Natural killer cell treated with Interleukin-12 subunit alpha and Interleukin-12 subunit beta and Interleukin-15 and Interleukin-18, amount 100 ng/mL, for 72 hours (primary cell): ENCODE measurements at regions not wholly inside any gene's neighbourhood (a gene's known extent, or its start where the extent isn't known, plus 50 kb on each side); places are given as distances from the start of the nearest gene placed in this dataset.
"Not testable (repeated sequence)": the region's sequence is repeated elsewhere in the genome, so short reads cannot be mapped to it uniquely, and the experiment has no call there.

Experiments used
- ATAC-seq, 2 donors: fragments of 150-1000 bp; cut with Tn5 transposase in 1 of 2; sonication (Bioruptor Pico), chemical (Tn5 transposase) in 1 of 2; 2 replicates each; pipeline ENCODE4 v1.10.0; 2021
- DNase-seq: peaks from one replicate; pipeline ENCODE4 v3.0.0; 2022; ENCODE audit warnings: low spot score
- H3K27ac Mint-ChIP-seq, 2 donors: 1 replicate in 1 of 2; 2 replicates in 1 of 2; pipeline ENCODE4 v1.8.0; 2022; ENCODE audit warnings: mixed read lengths in 2 of 2, mild to moderate bottlenecking in 1 of 2, moderate library complexity in 1 of 2
- H3K27me3 Mint-ChIP-seq, 2 donors: 1 replicate in 1 of 2; 2 replicates in 1 of 2; pipeline ENCODE4 v1.8.0; 2022; ENCODE audit warnings: mixed read lengths in 2 of 2
- H3K36me3 Mint-ChIP-seq: one replicate; pipeline ENCODE4 v1.8.0; 2022; ENCODE audit warnings: mixed read lengths
- H3K4me1 Mint-ChIP-seq, 2 donors: 1 replicate in 1 of 2; 2 replicates in 1 of 2; pipeline ENCODE4 v1.8.0; 2022; ENCODE audit warnings: low read depth in 2 of 2, mixed read lengths in 2 of 2, mild to moderate bottlenecking in 1 of 2
- H3K4me3 Mint-ChIP-seq: one replicate; pipeline ENCODE4 v1.8.0; 2022; ENCODE audit warnings: mixed read lengths
- H3K9me3 Mint-ChIP-seq: 2 replicates; pipeline ENCODE4 v1.8.0; 2022; ENCODE audit warnings: mixed read lengths

DNA sequence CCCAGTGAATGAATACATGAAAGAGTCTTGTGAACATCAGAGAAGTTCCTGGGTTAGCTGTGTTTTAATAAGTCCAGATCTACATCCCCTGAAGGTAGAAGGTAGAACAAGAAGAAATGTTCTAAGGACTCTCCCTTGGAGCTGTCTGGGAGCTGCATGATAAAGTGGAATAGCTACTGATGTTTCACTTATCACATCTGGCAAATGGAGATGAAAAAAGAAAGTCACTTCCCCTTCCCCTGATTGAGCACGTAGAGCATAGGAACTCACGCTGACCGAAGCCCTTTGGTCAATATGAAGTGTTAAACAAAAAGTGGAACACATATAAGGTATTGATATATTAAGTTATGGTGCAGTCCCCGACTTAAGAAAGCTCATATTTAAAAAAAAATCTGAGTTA, 53.2 kb upstream of the PARP1 start:
- Mint-ChIP-seq H3K36me3 (no peaks in the 10 kb centered on the region), H3K27me3 (peaks cover 2 to 9% of the 10 kb centered on the region in 2 donors), H3K4me3 (no peak overlapping the region), H3K9me3 (no peaks in the 10 kb centered on the region), H3K27ac (no peak overlapping the region), H3K4me1 (peaks cover 8 to 12% of the 10 kb centered on the region in 2 donors)
- ATAC-seq (no peak), DNase-seq (no peak)

DNA sequence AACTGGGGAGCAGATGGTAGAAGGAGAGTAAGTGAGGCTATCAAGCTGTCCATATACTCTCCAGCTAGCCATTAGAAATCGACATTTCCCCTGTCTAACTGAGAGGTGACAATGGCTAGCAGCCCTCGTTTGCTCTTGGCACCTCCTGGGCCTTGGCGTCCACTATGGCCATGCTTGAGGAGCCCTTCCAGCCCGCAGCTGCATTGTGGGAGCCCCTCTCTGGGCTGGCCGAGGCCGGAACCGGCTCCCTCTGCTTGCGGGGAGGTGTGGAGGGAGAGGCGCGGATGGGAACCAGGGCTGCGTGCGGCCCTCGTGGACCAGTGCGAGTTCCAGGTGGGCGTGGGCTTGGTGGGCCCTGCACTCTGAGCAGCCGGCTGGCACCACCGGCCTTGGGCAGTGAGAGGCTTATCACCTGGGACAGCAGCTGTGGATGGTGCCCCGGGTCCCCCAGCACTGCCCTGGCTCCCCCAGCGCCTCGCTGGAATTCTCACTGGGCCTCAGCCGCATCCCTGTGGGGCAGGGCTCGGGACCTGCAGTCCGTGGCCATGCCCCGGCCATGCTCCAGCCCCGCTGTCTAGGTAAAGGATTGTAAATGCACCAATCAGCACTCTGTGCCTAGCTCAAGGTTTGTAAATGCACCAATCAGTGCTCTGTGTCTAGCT, 56.2 kb upstream of the PARP1 start:
- Mint-ChIP-seq H3K9me3 (peaks cover 4% of the 10 kb centered on the region), H3K36me3 (no peaks in the 10 kb centered on the region), H3K4me1 (no peaks in the 10 kb centered on the region), H3K4me3 (no peak overlapping the region), H3K27ac (no peak overlapping the region), H3K27me3 (peaks cover 10 to 28% of the 10 kb centered on the region in 2 donors)
- ATAC-seq (no peak), DNase-seq (no peak)

- H3K4me1 Mint-ChIP-seq, H3K36me3 Mint-ChIP-seq, H3K4me3 Mint-ChIP-seq, DNase-seq, H3K9me3 Mint-ChIP-seq, H3K27ac Mint-ChIP-seq, ATAC-seq: not testable (repeated sequence)
- peaks cover 13 to 28% of the 10 kb centered on the region in 2 donors for H3K27me3 Mint-ChIP-seq
Measured at GRCh38 chr1:226464587-226464971, 56.7 kb upstream of the PARP1 start.

- Mint-ChIP-seq H3K27me3 (peaks cover 16 to 28% of the 10 kb centered on the region in 2 donors), H3K36me3 (no peaks in the 10 kb centered on the region), H3K9me3 (peaks cover 4% of the 10 kb centered on the region), H3K4me3 (no peak overlapping the region), H3K4me1 (no peaks in the 10 kb centered on the region), H3K27ac (no peak overlapping the region)
- DNase-seq (no peak), ATAC-seq (no peak)
Measured at GRCh38 chr1:226466296-226466695, 58.4 kb upstream of the PARP1 start.

DNA sequence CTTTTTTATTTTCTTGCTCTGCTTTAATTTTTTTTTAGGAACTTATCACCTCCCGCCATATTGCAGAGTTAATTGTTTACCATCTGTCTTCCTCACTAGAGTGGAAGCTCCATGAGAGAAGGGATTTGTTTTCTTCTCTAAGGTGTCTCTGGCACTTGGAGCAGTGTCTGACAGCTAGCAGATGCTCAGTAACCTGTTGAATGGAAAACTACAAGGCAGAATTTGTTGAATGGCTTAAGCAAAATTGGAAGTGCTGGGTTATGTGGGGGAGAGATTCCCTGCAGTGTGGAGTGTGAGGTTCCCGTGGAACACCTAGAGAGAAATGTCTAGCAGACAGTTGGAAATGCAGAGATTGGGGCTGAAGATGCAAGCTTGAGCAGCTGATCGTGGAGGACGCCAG, 59.5 kb upstream of the PARP1 start:
- DNase-seq (no peak), ATAC-seq (no peak)
- Mint-ChIP-seq H3K36me3 (no peaks in the 10 kb centered on the region), H3K27ac (no peak overlapping the region), H3K4me1 (no peaks in the 10 kb centered on the region), H3K4me3 (no peak overlapping the region), H3K9me3 (peaks cover 4% of the 10 kb centered on the region), H3K27me3 (peaks cover 16 to 28% of the 10 kb centered on the region in 2 donors)

GRCh38 chr1:226470921-226471866, 63.3 kb upstream of the PARP1 start:
- no peaks in the 10 kb centered on the region for H3K4me1 Mint-ChIP-seq
- ATAC-seq (no peak), DNase-seq (no peak)
- H3K4me3 Mint-ChIP-seq = no peak overlapping the region
- H3K36me3 Mint-ChIP-seq = no peaks in the 10 kb centered on the region
- H3K27ac Mint-ChIP-seq = no peak overlapping the region
- peaks cover 4% of the 10 kb centered on the region for H3K9me3 Mint-ChIP-seq
- H3K27me3 Mint-ChIP-seq = peaks cover 19 to 27% of the 10 kb centered on the region in 2 donors

GRCh38 chr1:226473325-226473724, 65.4 kb upstream of the PARP1 start:
- no peaks in the 10 kb centered on the region for H3K4me1 Mint-ChIP-seq
- H3K9me3 Mint-ChIP-seq = no peaks in the 10 kb centered on the region
- H3K27ac Mint-ChIP-seq = no peak overlapping the region
- no peaks in the 10 kb centered on the region for H3K36me3 Mint-ChIP-seq
- H3K27me3 Mint-ChIP-seq = peaks cover 9 to 10% of the 10 kb centered on the region in 2 donors
- no peak for ATAC-seq
- H3K4me3 Mint-ChIP-seq = no peak overlapping the region
- DNase-seq = no peak

DNA sequence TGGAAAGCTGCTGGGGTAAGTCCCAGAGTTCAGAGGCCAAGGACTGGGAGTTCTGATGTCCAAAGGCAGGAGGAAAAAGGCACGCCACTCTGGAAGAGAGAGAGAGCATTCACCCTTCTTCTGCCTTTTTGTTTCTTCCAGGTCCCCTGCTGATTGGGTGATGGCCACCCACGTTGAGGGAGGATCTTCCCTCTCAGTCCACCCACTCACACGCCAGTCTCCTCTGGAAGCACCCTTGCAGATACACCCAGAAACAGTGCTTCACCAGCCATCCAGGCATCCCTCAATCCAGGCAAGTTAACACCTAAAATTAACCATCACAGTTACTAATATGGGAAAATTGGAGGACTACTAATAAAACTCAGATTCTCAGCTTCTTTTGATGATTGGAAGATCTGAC, 66.1 kb upstream of the PARP1 start:
- ATAC-seq (no peak), DNase-seq (no peak)
- Mint-ChIP-seq H3K4me1 (no peaks in the 10 kb centered on the region), H3K27me3 (peaks cover 9 to 10% of the 10 kb centered on the region in 2 donors), H3K27ac (no peak overlapping the region), H3K4me3 (no peak overlapping the region), H3K9me3 (no peaks in the 10 kb centered on the region), H3K36me3 (no peaks in the 10 kb centered on the region)

DNA sequence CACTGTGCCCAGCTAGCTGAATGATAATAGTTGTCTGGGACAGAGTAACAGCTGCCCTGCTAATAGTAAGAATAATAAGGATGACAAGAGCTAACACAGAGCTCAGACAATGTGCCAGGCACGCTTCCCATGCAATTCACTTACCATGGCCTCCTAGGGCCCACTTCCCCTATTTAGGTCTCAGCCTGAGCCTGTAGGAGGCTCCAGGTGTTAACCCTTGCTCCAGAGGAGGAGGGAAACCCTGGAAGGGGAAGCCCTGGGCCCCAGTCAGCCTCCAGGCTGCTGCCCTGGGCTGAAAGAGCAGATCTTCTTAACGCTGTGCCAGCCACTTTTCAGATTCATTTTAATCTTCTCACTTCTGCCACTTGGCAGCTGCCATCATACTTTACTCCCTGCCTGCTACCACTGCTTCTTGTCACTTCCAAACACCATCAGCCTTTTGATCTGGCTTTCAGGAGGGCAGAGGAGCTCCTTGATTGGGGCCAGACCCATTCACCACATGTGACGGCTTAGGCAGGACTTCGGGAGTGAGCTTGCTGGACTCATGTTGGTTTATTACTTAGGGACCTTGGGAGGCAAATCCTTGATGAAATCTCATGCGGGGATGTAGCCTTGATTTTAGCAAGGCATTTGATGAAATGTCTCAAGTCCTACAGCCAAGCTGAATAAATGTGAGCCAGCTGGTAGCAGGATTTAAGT, 66.7 kb upstream of the PARP1 start:
- no peak overlapping the region for H3K4me3 Mint-ChIP-seq
- H3K4me1 Mint-ChIP-seq = no peaks in the 10 kb centered on the region
- DNase-seq (no peak), ATAC-seq (no peak)
- peaks cover 6 to 9% of the 10 kb centered on the region in 2 donors for H3K27me3 Mint-ChIP-seq
- no peaks in the 10 kb centered on the region for H3K36me3 Mint-ChIP-seq
- H3K9me3 Mint-ChIP-seq = no peaks in the 10 kb centered on the region
- no peak overlapping the region for H3K27ac Mint-ChIP-seq

DNA sequence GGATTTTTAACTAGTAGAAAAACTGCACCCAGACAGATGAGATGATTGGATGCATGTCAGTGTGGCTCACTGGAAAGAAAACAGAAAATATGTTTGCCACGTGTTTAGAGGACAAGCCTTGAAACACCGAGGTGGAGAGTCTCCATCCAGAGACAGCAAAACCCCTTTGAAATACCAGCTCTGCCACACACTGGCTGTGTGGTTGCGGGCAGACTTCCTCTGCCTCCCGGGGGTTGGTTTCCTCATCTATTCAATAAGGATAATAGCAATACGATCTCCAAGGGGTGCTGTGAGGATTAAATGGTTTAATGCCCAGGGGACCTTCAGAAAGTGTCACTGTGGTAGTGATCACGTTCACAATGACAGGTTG, 67.2 kb upstream of the PARP1 start:
- no peaks in the 10 kb centered on the region for H3K9me3 Mint-ChIP-seq

GRCh38 chr1:226476066-226476465, 68.2 kb upstream of the PARP1 start:
- no peaks in the 10 kb centered on the region for H3K9me3 Mint-ChIP-seq
- no peaks in the 10 kb centered on the region for H3K36me3 Mint-ChIP-seq
- ATAC-seq (no peak), DNase-seq (no peak)
- no peak overlapping the region for H3K27ac Mint-ChIP-seq
- H3K4me3 Mint-ChIP-seq = no peak overlapping the region
- H3K27me3 Mint-ChIP-seq = peaks cover 3 to 9% of the 10 kb centered on the region in 2 donors
- H3K4me1 Mint-ChIP-seq = no peaks in the 10 kb centered on the region

More for the DNA sequence above, 67.2 kb upstream of the PARP1 start:
- DNase-seq (no peak), ATAC-seq (no peak)
- H3K4me3 Mint-ChIP-seq = no peak overlapping the region
- H3K27me3 Mint-ChIP-seq = peaks cover 6 to 9% of the 10 kb centered on the region in 2 donors
- no peaks in the 10 kb centered on the region for H3K4me1 Mint-ChIP-seq
- no peaks in the 10 kb centered on the region for H3K36me3 Mint-ChIP-seq
- H3K27ac Mint-ChIP-seq = no peak overlapping the region

DNA sequence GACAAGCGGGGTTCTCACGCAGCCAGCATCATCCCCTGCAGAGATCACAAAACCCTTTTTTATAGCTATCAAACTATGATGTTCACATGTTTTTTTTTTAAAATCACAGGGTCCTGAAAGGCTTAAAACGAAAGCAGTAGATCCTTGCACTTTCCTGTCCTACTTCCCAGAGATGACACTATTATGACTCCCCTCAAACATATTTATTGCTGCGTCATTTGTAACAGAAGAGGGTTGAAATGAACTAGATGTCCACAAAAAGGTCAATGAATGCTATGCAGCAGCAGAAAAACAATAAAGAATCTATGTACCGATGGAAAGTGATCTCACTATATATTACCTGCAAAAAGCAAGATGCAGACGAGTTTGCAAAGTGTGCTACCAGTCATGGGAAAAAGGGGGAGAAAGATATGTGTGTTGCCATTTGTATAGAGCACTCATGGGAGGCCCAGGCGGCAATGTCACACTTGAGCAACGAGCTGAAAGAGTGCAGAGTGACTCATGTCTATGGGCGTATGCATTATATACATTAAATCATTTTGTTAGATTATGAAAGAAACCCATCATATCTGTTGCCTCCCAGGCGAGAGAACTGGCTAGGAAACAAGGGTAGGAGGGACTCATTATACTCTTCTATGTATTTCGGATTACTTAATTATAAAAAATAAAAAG, 68.9 kb upstream of the PARP1 start:
- H3K36me3 Mint-ChIP-seq = no peaks in the 10 kb centered on the region
- peak overlapping the region in 1 of 2 donors; percentile 1 for H3K27ac Mint-ChIP-seq
- peaks cover 6 to 14% of the 10 kb centered on the region in 2 donors for H3K27me3 Mint-ChIP-seq
- no peak for DNase-seq
- no peak for ATAC-seq
- no peaks in the 10 kb centered on the region for H3K9me3 Mint-ChIP-seq
- H3K4me3 Mint-ChIP-seq = no peak overlapping the region
- H3K4me1 Mint-ChIP-seq = no peaks in the 10 kb centered on the region

GRCh38 chr1:226479474-226479873, 69.1 kb upstream of the STUM start:
- Mint-ChIP-seq H3K4me1 (no peaks in the 10 kb centered on the region), H3K27ac (no peak overlapping the region), H3K27me3 (peaks cover 11 to 24% of the 10 kb centered on the region in 2 donors), H3K4me3 (no peak overlapping the region), H3K9me3 (no peaks in the 10 kb centered on the region), H3K36me3 (no peaks in the 10 kb centered on the region)
- DNase-seq (no peak), ATAC-seq (no peak)
